SW480 (cell line): ENCODE measurements at regions not wholly inside any gene's neighbourhood (a gene's known extent, or its start where the extent isn't known, plus 50 kb on each side); places are given as distances from the start of the nearest gene placed in this dataset.

Experiments used
- DNase-seq: peaks from one replicate; pipeline ENCODE4 v3.0.0-alpha.2; 2016; ENCODE audit warnings: low spot score

- peak; percentile 3 for DNase-seq
These were observed 386.6 kb downstream of the PCDH20 start for GRCh38 chr13:61029064-61029463.

- DNase-seq: no peak
These were observed 391.6 kb downstream of the PCDH20 start for GRCh38 chr13:61024046-61024445.

- no peak for DNase-seq
These were observed 393.8 kb downstream of the PCDH20 start for GRCh38 chr13:61021838-61022237.

- no peak for DNase-seq
These were observed 401.9 kb downstream of the PCDH20 start for GRCh38 chr13:61013796-61014195.

GRCh38 chr13:61010358-61010757 is 405.3 kb downstream of the PCDH20 start:
- no peak for DNase-seq

GRCh38 chr13:61002686-61003085 is 413.0 kb downstream of the PCDH20 start:
- DNase-seq: no peak

- DNase-seq: peak; percentile 9
These were observed 425.5 kb downstream of the PCDH20 start for GRCh38 chr13:60990032-60990733.

- no peak for DNase-seq
These were observed 429.3 kb downstream of the PCDH20 start for GRCh38 chr13:60986301-60986700.

GRCh38 chr13:60981407-60981806 is 434.2 kb downstream of the PCDH20 start:
- DNase-seq: no peak

- DNase-seq: no peak
These were observed 439.3 kb downstream of the PCDH20 start for GRCh38 chr13:60976367-60976766.

GRCh38 chr13:60974296-60974695 is 441.4 kb downstream of the PCDH20 start:
- DNase-seq: no peak

GRCh38 chr13:60973529-60973928 is 442.1 kb downstream of the PCDH20 start:
- no peak for DNase-seq

GRCh38 chr13:60970736-60971135 is 444.9 kb downstream of the PCDH20 start:
- DNase-seq: no peak

GRCh38 chr13:60969656-60970055 is 446.0 kb downstream of the PCDH20 start:
- DNase-seq: no peak

GRCh38 chr13:60959427-60959826 is 456.2 kb downstream of the PCDH20 start:
- DNase-seq: no peak

GRCh38 chr13:60957816-60958215 is 457.8 kb downstream of the PCDH20 start:
- DNase-seq: no peak

- no peak for DNase-seq
These were observed 470.3 kb downstream of the PCDH20 start for GRCh38 chr13:60945396-60945795.

GRCh38 chr13:60944863-60945262 is 470.8 kb downstream of the PCDH20 start:
- DNase-seq: no peak

GRCh38 chr13:60944016-60944415 is 471.6 kb downstream of the PCDH20 start:
- no peak for DNase-seq

GRCh38 chr13:60936281-60936680 is 479.4 kb downstream of the PCDH20 start:
- no peak for DNase-seq

- no peak for DNase-seq
These were observed 482.0 kb downstream of the PCDH20 start for GRCh38 chr13:60933638-60934037.

- DNase-seq: peak; percentile 81
These were observed 483.6 kb downstream of the PCDH20 start for GRCh38 chr13:60931858-60932546.

- no peak for DNase-seq
These were observed 490.0 kb downstream of the PCDH20 start for GRCh38 chr13:60925686-60926085.

GRCh38 chr13:60924856-60925255 is 490.8 kb downstream of the PCDH20 start:
- no peak for DNase-seq
